SHP77 treated with DMSO at 0.1 percent for 48 hours (cell line): ENCODE measurements at regions not wholly inside any gene's neighbourhood (a gene's known extent, or its start where the extent isn't known, plus 50 kb on each side); places are given as distances from the start of the nearest gene placed in this dataset.
"Not testable (repeated sequence)": the region's sequence is repeated elsewhere in the genome, so short reads cannot be mapped to it uniquely, and the experiment has no call there.

Source experiments
- DNase-seq: peaks from one replicate; lab custom pipeline; 2025; lab: John Stamatoyannopoulos, UW

DNA sequence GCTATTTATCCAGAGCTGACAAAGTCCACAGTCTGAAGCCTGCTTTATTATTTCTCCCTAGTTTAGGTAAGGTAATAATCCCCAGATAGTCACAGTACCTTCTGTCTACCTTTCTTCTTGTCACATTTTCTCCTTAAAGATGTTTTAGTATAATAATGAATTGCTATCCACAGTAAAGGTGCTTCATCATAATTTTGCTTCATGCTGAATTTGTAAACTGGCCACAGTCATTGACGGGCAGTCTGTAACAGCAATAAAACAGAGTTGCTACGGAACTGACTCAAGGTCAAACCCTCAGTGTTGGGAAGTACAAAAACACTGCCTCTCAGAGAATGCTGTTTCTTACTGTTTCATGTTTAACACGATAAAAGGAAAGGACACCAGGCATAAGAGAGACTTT lies 195.7 kb downstream of the ZNF608 start:
- no peak for DNase-seq

DNA sequence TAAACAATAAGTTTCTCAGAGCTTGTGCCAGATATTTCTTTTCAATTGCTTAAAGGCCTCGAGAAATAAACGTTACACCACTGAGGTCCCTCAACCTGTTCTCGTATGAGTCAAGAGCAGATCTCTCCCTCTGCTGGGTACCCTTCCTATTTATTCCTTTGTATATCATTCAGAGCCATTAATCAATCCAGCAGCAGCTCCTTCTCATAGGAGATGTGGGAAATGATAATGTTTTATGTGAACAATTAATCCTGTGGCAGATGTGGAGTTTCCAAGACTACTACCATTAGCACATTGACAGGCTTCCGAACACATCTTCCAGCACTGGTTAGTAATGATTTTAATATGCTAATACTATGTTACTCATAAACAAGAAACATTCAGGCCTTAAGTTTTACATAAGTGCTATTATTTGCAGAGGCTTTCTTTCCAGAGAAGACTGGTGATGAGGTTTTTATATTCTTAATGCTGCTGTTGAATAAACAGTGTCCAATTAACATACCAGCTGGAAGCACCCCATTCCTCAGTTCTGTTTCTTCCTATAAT lies 196.5 kb downstream of the ZNF608 start:
- no peak for DNase-seq

DNA sequence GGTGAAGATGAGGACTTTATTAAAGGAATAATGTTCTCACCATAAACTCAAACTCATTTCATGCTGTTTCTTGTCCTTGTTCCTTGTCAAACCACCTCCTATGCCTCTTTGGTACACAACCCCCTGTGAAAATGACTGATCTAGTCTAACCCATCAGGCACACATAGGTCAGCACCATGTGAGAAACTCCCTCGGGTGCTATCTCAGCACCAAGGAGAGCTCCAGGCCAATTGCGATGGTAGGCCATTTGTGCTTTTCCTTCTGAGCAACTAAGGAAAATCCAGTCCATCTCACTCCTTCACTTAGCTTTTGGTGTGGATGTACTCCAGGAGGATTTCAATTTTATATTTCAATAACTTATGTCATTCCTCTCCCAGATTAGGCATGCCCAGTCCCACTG lies 199.8 kb downstream of the ZNF608 start:
- DNase-seq: no peak

DNA sequence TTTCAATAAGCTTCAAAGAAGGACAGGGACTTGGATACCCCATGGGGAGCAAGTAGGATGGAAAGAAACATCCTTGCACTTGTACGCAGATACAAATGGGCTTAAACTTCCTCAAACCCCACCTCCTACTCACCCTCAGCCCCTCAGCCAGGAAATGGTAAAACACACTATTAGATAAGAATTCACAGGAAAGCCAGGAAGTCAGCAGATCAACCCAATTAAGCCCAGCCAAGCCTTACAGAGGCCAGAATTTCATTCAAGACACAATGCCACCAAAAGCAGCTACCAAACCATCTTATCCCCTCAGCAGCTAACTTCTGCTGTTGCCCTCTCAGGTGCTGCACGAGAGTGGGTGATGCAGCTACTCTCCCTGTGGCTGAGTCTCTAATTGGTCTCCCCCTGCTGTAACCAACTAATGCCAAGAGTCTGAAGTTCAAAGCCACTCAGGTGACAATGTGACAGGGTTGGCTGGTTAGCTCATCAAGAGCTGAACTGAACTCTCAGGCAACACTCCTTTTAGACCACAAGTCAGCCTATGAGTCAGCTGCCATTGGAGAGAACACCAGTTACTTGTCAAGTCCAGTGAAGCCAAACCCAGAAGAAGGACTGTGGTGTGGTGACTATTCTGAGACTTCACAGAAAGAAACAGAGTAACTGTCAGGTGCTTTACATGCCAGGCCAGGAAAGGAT lies 201.9 kb downstream of the ZNF608 start:
- DNase-seq: no peak

DNA sequence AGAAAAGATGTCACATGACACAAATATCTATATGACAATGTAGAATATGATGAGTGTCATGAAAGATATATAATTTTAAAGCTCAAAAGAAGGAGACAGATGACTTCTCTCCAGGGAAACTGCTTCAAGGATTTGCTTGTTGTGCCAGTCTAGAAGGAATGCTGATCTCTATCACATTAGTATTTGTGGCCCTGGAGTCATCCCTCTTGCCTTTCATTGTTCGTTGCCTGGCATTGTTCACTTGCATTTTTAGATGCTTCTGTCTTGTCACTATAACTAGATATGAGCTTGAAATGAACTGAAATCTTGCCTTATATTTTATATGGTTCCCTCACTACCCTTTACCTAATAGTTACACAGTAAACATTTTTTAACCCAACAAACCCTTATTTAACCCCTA lies 207.5 kb downstream of the ZNF608 start:
- no peak for DNase-seq

DNA sequence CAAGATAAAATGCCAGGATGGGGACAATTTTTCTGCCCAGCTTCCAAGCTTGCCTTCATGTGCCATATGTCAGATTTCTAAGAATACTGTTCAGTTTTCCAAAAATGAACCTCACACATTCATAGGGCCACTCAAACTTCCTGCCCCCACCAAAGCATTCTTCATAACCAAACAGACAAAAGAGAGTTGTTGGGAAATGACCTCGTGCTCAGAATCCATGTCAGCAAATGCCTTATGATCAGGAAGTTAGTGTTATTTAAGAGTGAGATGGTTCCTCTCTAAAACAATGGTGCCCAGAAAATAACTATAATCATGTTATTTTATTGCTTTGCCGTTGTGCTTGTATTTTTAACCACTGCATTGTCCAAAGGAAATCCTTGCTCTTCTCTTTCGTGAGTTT lies 208.2 kb downstream of the ZNF608 start:
- DNase-seq: no peak

DNA sequence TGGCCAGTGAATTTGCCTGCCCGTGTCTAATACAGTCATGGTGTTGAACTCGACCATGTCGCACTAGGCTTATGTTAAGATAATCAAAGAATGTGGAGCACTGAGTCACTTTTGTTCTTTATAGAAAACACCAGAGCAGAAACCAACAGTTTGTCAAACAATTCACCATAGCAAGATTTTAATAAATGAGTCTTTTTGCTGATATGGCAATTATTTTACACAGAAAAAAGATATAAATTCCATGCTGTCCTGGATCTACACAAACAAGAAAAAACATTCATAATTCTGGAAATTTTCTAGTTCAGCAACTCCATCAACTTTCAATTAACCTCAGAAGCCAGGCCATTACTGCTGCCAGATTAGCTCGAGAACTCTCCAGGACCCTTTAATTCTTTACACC lies 208.9 kb downstream of the ZNF608 start:
- DNase-seq: no peak

DNA sequence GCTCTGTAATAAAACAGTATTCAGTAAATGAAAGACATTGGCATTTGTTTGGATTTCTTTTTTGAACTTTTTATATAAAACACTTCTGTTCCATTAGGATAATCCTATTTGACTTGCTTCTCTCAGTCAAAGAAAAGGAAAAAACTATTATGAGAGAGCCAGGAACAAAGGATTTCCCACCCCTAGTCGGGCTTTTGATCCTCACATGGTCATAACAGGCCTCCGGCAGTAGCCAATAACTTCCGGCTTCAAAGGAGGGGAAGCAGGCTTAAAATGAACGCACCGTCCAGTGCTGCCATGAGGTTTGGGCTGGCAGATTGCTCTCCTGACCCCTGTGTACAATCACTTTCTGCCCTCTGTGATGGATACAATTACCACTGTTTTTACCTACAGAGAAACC lies 209.3 kb downstream of the ZNF608 start:
- no peak for DNase-seq

DNA sequence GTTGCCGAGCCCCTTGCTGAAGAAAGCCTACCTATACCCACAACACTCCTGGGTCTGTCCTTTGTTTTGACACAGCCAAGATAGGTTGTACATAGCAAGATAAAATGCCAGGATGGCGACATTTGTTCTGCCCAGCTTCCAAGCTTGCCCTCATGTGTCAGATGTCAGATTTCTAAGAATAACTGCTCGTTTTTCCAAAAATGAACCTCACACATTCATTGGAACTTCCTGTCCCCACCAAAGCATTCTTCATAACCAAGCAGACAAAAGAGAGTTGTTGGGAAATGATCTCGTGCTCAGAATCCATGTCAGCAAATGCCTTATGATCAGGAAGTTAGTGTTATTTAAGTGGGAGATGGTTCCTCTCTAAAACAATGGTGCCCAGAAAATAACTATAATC lies 210.1 kb downstream of the ZNF608 start:
- no peak for DNase-seq

DNA sequence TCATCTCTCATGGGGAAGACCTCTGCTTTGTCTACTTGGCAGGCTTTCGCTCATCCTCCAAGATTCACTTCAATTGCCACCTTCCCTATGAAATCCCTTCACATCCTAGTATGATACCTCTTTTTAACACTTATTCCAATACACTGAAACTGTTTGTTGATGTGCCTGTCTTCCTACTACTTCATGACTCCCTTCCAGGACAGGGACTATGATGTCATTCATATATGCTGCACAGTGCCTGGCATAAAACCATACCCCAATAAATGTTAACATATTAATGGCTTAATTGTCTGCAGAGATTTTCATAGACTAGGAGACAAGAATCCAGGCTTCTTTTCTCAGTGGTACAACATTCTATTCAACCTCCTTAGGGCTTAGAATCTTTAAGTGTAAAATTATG lies 215.5 kb downstream of the ZNF608 start:
- DNase-seq: no peak

DNA sequence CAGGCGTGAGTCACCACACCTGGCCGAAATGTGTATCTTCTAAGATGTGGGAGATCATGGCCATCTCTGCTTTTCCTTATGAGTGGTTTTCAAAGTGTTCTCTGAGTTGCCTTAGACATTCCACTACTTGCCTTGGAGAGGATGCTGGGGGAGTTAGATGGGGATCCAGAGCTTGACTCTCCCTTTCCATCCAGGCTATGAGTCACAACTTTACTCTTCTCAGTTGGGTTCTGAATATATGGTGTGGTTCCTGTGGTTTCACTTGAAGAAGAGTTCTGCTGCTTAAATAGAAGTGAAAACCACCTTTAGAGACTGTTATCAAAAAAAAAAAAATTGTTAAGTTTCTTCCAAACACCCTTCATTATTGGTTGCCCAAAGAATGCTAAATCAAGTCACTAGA lies 217.6 kb downstream of the ZNF608 start:
- no peak for DNase-seq

DNA sequence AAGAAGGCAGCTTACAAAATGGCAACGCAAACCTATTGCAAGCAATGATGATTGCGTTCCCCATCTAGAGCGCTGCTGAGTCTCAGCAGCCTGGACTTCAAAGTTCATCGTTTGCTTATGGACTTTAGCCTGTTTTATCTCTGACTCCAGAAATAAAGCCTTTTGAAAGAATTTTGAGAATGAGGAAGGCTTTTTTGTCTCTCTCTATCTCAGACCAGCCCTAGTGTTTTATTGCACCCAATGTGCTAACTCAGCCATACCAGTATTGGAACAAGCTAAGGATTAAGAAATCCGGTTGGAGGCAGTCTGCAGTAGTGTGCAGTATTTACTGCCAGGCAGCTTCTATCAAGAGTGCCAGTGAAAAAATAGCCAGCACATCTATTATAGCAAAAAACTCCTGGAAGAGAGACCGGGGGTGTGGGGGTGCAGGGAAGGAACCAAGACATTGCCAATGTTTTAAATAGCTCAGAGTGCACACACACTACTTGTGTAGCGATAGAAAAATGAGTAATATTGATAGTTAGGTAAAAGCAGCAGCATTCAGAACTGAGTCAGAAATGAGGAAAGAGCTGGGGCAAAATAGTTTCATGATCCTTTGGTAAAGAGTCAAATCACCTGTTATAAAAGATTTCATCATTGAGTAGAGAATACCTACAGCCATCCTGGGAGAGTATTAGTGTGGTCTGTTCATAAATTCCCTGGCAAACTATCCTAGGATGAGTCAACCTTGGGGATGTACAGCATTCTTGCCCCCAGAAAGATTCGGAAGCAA lies 219.0 kb downstream of the ZNF608 start:
- no peak for DNase-seq

DNA sequence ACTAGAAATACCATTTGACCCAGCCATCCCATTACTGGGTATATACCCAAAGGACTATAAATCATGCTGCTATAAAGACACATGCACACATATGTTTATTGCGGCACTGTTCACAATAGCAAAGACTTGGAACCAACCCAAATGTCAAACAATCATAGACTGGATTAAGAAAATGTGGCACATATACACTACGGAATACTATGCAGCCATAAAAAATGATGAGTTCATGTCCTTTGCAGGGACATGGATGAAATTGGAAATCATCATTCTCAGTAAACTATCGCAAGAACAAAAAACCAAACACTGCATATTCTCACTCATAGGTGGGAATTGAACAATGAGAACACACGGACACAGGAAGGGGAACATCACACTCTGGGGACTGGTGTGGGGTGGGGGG lies 220.4 kb downstream of the ZNF608 start:
- DNase-seq: not testable (repeated sequence)

DNA sequence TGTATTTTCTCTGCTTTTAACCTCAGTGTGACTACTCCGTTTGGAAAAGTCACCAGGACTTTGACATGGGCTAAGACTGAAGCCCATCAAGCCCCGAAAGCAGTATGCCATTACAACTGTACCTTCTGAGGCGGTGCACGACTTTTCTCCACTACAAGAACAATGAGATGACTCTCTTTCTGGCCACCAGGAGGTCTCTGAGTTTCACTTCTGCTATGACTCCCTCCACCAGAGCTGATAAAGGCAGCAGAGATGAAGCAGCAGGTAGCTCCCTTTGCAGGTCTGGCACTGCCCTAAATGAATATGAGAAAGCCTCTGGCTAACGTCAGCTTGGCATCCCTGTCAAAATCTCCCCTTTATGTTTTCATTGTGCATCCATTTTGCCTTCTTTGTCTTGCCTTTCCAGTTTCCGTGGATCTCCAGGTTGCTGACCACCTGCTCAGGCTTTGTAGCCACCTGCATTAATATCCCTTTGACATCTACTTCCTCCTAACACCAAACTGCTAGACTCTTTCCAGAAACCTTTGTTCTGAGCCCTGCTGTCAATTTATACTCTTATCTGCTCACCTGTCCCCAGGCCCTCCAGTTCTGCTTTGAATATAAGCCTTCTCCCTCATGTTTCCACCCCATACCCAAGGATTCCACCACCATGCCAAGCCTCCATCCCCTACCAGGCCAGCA lies 221.7 kb downstream of the ZNF608 start:
- DNase-seq: no peak

DNA sequence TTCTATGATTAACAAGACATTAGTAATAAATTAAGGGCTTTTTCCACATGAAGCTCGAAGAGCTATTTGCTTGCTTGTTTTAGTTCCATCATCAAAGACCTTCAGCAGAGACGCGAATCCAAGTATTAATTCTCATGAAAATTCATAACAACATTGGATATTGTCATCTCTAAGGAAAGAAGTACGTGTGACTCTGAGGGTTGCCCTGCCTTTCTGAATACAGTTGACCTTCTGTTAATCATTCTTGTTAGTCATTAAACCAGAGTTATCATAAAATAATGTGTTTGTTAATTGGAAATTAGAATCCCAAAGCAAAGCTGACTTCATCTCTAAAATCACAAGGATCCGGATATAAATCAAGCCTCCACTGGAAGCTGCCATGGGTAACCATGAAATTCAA lies 222.5 kb downstream of the ZNF608 start:
- no peak for DNase-seq

DNA sequence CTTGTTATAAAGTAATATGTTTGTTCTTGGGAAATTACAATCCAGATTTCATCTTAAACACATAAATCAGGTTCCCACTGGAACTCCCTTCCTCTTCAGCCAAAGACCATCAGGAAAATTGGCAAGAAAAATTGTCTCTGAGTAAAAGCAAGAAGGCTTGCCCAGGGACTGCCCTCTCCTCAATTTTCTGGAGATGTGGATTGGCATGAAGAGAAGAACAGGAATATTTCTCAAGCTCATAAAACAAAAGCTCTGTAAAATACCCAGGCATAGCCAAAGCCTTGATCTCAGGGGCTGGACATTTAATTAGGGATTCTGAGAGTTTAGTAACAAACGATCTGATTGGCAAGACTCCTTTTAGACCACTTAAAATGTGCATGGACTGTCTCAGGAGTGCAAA lies 223.4 kb downstream of the ZNF608 start:
- no peak for DNase-seq

DNA sequence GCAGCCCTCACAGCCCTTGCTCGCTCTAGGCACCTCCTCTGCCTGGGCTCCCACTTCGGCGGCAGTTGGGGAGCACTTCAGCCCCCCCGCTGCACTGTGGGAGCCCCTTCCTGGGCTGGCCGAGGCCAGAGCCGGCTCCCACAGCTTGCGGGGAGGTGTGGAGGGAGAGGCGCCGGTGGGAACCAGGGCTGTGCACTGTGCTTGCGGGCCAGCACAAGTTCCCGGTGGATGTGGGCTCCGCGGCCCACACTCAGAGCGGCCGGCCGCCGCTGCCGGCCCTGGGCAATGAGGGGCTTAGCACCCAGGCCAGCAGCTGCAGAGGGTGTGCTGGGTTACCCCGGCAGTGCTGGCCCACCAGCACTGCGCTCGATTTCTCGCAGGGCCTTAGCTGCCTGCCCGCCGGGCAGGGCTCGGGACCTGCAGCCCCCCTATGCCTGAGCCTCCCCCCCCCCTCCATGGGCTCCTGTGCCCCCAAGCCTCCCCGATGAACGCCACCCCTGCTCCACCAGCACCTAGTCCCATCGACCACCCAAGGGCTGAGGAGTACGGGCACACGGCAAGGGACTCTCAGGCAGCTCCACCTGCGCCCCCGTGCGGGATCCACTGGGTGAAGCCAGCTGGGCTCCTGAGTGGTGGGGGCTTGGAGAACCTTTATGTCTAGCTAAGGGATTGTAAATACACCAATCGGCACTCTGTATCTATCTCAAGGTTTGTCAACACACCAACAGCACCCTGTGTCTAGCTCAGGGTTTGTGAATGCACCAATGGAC lies 224.8 kb downstream of the ZNF608 start:
- DNase-seq: no peak

DNA sequence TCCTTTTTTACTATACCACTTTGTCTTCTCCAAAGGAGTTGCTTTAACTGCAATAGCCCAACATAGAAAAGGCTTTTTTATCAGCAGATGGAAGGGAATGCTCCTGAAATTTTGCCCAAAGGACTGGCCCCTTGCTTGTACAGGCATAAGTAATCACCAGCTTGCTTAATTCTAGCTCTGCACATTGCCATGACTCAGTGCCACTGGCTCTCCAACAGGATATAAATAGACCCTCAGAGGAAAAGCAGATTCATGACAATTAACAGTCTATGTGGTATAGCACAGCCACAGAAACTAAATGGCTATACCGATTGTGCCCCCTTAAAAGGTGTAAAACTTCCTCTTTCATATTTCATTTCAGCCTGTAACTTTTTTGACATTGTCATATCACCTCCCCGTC lies 227.0 kb downstream of the ZNF608 start:
- no peak for DNase-seq

DNA sequence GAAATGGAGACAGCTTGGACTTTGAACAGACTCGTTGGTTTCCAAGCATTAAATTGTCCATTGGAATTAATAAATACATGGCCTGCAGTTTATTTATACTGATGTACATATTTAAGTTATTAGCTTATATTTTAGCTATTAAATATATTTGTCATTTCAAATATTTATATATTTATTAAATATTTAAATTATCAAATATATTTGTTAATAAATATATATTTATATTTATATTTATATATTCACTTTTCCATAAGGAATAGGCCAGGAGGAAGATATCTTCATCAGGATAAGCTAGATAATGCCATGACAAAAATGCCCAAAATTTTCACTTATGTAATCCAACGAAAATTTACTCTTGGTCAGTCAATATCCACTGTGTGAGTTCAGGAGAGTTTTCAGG lies 229.9 kb downstream of the ZNF608 start:
- DNase-seq: no peak

DNA sequence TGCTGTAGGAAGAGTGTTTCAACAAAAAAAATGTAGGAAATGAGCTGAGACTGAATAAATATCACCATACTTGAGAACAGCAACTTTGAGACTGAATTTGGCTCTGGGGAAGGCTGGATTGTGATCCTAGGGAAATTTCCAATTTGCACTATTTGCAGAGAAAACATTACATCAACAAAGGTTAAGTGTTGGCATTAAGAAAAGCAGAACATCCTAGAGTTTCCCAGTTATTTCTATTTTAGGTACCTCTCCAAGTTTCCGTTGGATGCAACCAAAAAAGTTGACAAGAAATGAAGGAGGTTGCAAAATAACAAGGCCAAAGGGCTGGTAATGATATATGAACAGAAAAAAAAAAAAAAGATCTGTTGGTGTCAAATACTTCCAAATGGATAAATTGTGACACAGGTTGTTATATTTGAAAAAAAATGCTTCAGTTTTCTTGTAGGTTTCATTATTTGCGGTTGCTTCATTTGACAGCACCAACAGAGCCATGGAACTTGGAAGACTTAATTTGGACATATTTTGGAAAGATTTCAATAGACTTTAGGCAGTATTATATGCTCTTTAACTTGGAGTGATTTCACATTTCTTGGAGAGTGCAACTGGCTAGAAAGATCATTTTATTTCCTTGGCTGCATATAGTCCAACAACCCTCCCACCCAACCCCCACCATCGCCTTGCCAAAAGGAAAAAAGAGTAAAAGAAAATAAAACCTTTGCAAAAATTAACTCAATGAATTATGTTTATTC lies 230.8 kb downstream of the ZNF608 start:
- DNase-seq: no peak

DNA sequence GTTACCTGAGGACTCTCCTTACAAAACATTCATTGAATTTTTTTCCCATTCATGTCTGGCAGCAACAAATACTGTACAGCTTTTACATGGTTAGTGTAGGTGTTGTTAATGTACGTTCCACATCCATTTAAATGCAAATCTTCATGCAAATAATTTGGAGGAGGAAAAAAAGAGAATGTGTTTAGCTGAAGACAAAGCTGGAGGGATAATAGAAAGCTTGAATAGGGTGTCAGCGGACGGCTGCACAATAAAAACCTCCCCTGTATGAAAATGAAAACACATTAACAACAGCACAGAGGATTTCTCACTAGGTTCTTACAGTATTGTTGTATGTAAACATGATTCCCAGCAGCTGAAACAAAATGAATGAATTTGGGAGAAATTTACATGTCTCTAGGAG lies 231.5 kb downstream of the ZNF608 start:
- no peak for DNase-seq
